Upper lobe of left lung (tissue), 6 donors: ENCODE measurements at regions not wholly inside any gene's neighbourhood (a gene's known extent, or its start where the extent isn't known, plus 50 kb on each side); places are given as distances from the start of the nearest gene placed in this dataset.

Experiments used
- ATAC-seq, 2 donors: fragments of 200-7000 bp; cut with Tn5 transposase; one replicate each; pipeline ENCODE4 v1.9.1; 2022; ENCODE audit warnings: mild to moderate bottlenecking in 2 of 2, moderate library complexity in 2 of 2; ENCODE audit not compliant: low FRiP score in 2 of 2
- DNase-seq, 2 donors: peaks; one replicate each; pipeline ENCODE4 v3.0.0-alpha.2; 2019 to 2020
- H3K27ac ChIP-seq, 4 donors: fragments of 200-600 bp; sonication (generic); one replicate each; pipeline ENCODE4 v1.5.1; 2016 to 2019
- H3K27me3 ChIP-seq, 4 donors: fragments of 200-600 bp; sonication (generic); one replicate each; pipeline ENCODE4 v1.5.1; 2017 to 2019
- H3K36me3 ChIP-seq, 4 donors: fragments of 200-600 bp; sonication (generic); one replicate each; pipeline ENCODE4 v1.5.1; 2016 to 2019
- H3K4me1 ChIP-seq, 4 donors: fragments of 200-600 bp; sonication (generic); one replicate each; pipeline ENCODE4 v1.5.1; 2018 to 2019
- H3K4me3 ChIP-seq, 4 donors: fragments of 200-600 bp; sonication (generic); one replicate each; pipeline ENCODE4 v1.5.1; 2017 to 2019; ENCODE audit warnings: mild to moderate bottlenecking in 2 of 4, moderate library complexity in 1 of 4
- H3K9me3 ChIP-seq, 4 donors: fragments of 200-600 bp; sonication (generic); one replicate each; pipeline ENCODE4 v1.5.1; 2018 to 2019
- CTCF ChIP-seq, 6 experiments: fragments of 450-650 bp in 4 of 6; fragments of 200-600 bp in 2 of 6; sonication (generic) in 2 of 6; IDR thresholded peaks; one replicate each; pipeline ENCODE4 v1.5.1; 2016 to 2019; ENCODE audit warnings: antibody characterized with exemption in 6 of 6
- EP300 ChIP-seq, 4 donors: sonication (generic); formaldehyde crosslinking; IDR thresholded peaks; one replicate each; pipeline ENCODE4 v1.5.1; 2017; ENCODE audit warnings: antibody characterized with exemption in 4 of 4, control low read depth in 2 of 4
- POLR2A ChIP-seq, 4 donors: fragments of 450-650 bp; IDR thresholded peaks; one replicate each; pipeline ENCODE4 v1.5.1; 2016 to 2017; ENCODE audit warnings: antibody characterized with exemption in 4 of 4, mild to moderate bottlenecking in 2 of 4
- POLR2AphosphoS5 ChIP-seq, 2 donors: sonication (generic); formaldehyde crosslinking; IDR thresholded peaks; one replicate each; pipeline ENCODE4 v1.5.1; 2017; ENCODE audit warnings: antibody characterized with exemption in 2 of 2
- WGBS, 2 donors: methylation state at CpG; one replicate each; pipeline ENCODE4 v1.1.5; 2017 to 2018; 5-methylcytosine and 5-hydroxymethylcytosine counted together
- donor health status: DM: no; HTN: no; CAD: no; lungs with moderate emphysema.
- donor health status: DM: no; HTN: yes; CAD: no; lungs with severe emphysema.

DNA sequence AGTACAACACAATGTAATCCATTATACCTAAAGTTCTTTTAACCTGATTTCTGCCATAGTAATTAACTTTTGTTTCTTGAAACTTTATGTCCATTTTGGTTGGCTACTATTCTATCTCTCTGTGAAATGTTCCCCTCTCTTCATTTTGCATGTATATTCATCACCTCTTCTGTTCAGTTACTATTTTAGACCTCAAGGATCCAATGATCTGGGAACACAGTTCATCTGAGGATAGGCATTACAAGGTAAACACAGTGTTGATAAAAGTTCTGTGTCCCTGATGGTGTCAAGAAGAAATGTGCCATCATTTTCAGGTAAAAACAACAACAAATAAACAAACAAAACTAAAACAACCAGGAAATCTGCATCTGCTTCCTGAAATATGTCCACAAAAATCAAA is 102.2 kb upstream of the IFNG-AS1 start:
- Histone ChIP-seq H3K4me1 (no peaks in the 10 kb centered on the region), H3K9me3 (no peaks in the 10 kb centered on the region), H3K36me3 (no peaks in the 10 kb centered on the region), H3K4me3 (no peak overlapping the region), H3K27ac (no peak overlapping the region), H3K27me3 (no peaks in the 10 kb centered on the region)
- no peak for DNase-seq
- no peak for ATAC-seq
- TF ChIP-seq CTCF (IDR thresholded peaks at IDR 0.05) = no peak
- no peak for TF ChIP-seq EP300 (IDR thresholded peaks at IDR 0.05)
- TF ChIP-seq POLR2AphosphoS5 (IDR thresholded peaks at IDR 0.05) = no peak
- TF ChIP-seq POLR2A (IDR thresholded peaks at IDR 0.05) = no peak

GRCh38 chr12:67889931-67890330 is 99.3 kb upstream of the IFNG-AS1 start:
- DNase-seq (no peak), ATAC-seq (no peak)
- Histone ChIP-seq H3K27ac (no peak overlapping the region), H3K4me3 (no peak overlapping the region), H3K27me3 (no peaks in the 10 kb centered on the region), H3K4me1 (no peaks in the 10 kb centered on the region), H3K36me3 (no peaks in the 10 kb centered on the region), H3K9me3 (no peaks in the 10 kb centered on the region)
- 88 to 92% methylated on average over 2 of the region's 2 CpGs for WGBS, 2 donors
- no peak for TF ChIP-seq POLR2A (IDR thresholded peaks at IDR 0.05)
- TF ChIP-seq EP300 (IDR thresholded peaks at IDR 0.05) = no peak
- no peak for TF ChIP-seq POLR2AphosphoS5 (IDR thresholded peaks at IDR 0.05)
- TF ChIP-seq CTCF (IDR thresholded peaks at IDR 0.05) = no peak

GRCh38 chr12:67890726-67891258 is 98.5 kb upstream of the IFNG-AS1 start:
- ATAC-seq = no peak
- Histone ChIP-seq H3K36me3 (no peaks in the 10 kb centered on the region), H3K4me3 (no peak overlapping the region)

GRCh38 chr12:67891596-67891995 is 97.7 kb upstream of the IFNG-AS1 start:
- Histone ChIP-seq H3K36me3 (no peaks in the 10 kb centered on the region), H3K4me3 (no peak overlapping the region), H3K27me3 (no peaks in the 10 kb centered on the region), H3K27ac (no peak overlapping the region), H3K9me3 (no peaks in the 10 kb centered on the region), H3K4me1 (no peaks in the 10 kb centered on the region)
- TF ChIP-seq CTCF (IDR thresholded peaks at IDR 0.05) = no peak
- TF ChIP-seq EP300 (IDR thresholded peaks at IDR 0.05) = no peak
- DNase-seq = no peak
- 56 to 60% methylated on average over 3 of the region's 3 CpGs for WGBS, 2 donors
- no peak for ATAC-seq

More at GRCh38 chr12:67890726-67891258, 98.5 kb upstream of the IFNG-AS1 start:
- DNase-seq = no peak
- TF ChIP-seq EP300 (IDR thresholded peaks at IDR 0.05) = no peak
- TF ChIP-seq POLR2AphosphoS5 (IDR thresholded peaks at IDR 0.05) = no peak
- no peak for TF ChIP-seq CTCF (IDR thresholded peaks at IDR 0.05)
- TF ChIP-seq POLR2A (IDR thresholded peaks at IDR 0.05) = no peak
- no peak overlapping the region for H3K27ac ChIP-seq
- H3K9me3 ChIP-seq = no peaks in the 10 kb centered on the region
- H3K4me1 ChIP-seq = no peaks in the 10 kb centered on the region
- no peaks in the 10 kb centered on the region for H3K27me3 ChIP-seq
- 56 to 64% methylated on average over 4 of the region's 4 CpGs for WGBS, 2 donors

DNA sequence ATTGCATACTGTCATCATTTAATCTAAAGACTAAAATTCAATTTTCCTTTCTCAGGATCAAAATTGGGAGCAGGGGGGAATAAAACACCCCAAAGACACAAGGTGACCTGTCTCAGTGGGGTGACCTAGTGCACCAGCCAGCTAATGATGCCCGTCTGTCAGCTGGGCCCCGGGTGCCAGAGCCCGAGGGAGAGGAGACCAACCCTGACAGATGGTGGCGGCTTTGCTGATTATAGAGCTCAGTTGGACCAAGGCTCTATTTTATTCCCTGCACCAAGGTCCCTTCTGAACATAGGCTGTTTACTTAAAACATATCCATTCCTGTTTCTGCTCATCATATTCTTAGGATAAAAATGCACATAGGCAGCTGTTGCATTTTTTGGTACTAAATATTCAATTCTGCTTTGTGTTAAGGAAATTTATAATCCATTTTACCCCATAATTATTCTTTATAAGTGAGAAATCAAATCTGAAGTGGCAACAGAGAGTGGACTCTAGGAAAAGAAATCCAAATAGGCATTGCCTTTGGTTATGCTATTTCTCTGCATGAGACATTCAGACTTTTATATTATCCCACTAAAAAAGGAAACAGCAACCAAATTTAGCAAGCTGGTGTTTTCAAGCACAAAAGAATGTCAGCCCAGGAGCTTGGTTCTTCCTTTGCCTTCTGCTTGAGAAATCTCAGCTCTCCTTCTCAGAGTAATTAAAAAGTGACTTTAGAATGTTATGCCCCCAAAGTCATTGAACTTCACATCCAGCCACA is 96.8 kb upstream of the IFNG-AS1 start:
- Histone ChIP-seq H3K36me3 (no peaks in the 10 kb centered on the region), H3K4me3 (no peak overlapping the region), H3K9me3 (no peaks in the 10 kb centered on the region), H3K4me1 (no peaks in the 10 kb centered on the region), H3K27me3 (no peaks in the 10 kb centered on the region), H3K27ac (no peak overlapping the region)
- DNase-seq = peak in 1 of 2 donors; percentile 20
- TF ChIP-seq POLR2AphosphoS5 (IDR thresholded peaks at IDR 0.05) (no peak), POLR2A (IDR thresholded peaks at IDR 0.05) (no peak), EP300 (IDR thresholded peaks at IDR 0.05) (no peak), CTCF (IDR thresholded peaks at IDR 0.05) (no peak)
- no peak for ATAC-seq
- WGBS, 2 donors = 70 to 72% methylated on average over 4 of the region's 4 CpGs
